HepG2 (cell line): ENCODE measurements at regions not wholly inside any gene's neighbourhood (a gene's known extent, or its start where the extent isn't known, plus 50 kb on each side); places are given as distances from the start of the nearest gene placed in this dataset.

Source experiments
- ATAC-seq: fragments of 200-7000 bp; cut with Tn5 transposase; 3 replicates; pipeline ENCODE4 v1.9.1; 2020; ENCODE audit warnings: mild to moderate bottlenecking, moderate library complexity
- BruUV-seq: library from RNA; stranded (reverse); fragments of 400-500 nt; replicated peaks from 2 replicates; lab custom pipeline; 2021; lab: Mats Ljungman, UMichigan
- CTCF ChIA-PET: fragments of 300-600 bp; formaldehyde crosslinking; extraction: SDS; loops from one replicate; lab custom pipeline; 2021; ENCODE audit warnings: low total read pairs, inconsistent platforms, low intra/inter-chr PET ratio; lab: Yijun Ruan, JAX
- POLR2A ChIA-PET: fragments of 350-600 bp; sonication (Branson Sonifier 250); formaldehyde crosslinking; loops from one replicate; lab custom pipeline; 2020; ENCODE audit warnings: antibody characterized with exemption, inconsistent platforms; lab: Yijun Ruan, JAX
- DNase-seq: peaks from one replicate; pipeline ENCODE4 v3.0.0-alpha.2; 2015; ENCODE audit warnings: low spot score
- FAIRE-seq: peaks from 3 replicates; lab custom pipeline; 2011; peaks lifted over from hg19 to GRCh38; lab: Jason Lieb, UNC
- H2AFZ ChIP-seq: one replicate; pipeline ENCODE4 v1.6.1; 2011; ENCODE audit warnings: low read length, inconsistent platforms
- H3K27ac ChIP-seq: fragments of 300-600 bp; 3 replicates; pipeline ENCODE4 v1.8.0; 2011; ENCODE audit warnings: mixed run types, mild to moderate bottlenecking, mixed read lengths, low read length, inconsistent platforms; ENCODE audit not compliant: insufficient read depth; ENCODE audit errors: extremely low read length
- H3K27me3 ChIP-seq, 2 experiments: fragments of 200-600 bp in 1 of 2; 2 replicates in 1 of 2; 3 replicates in 1 of 2; pipeline versions ENCODE4 v1.6.0 to v1.8.0; 2011; ENCODE audit warnings: low read length in 2 of 2, mild to moderate bottlenecking in 2 of 2, moderate library complexity in 2 of 2, inconsistent platforms in 1 of 2; ENCODE audit not compliant: insufficient read depth in 2 of 2, control insufficient read depth in 1 of 2
- H3K36me3 ChIP-seq, 2 experiments: fragments of 200-600 bp in 1 of 2; replicated peaks in 1 of 2; 2 replicates in 1 of 2; 3 replicates in 1 of 2; pipeline versions ENCODE4 v1.5.1 to v1.8.0; 2011; ENCODE audit warnings: low read length in 2 of 2, inconsistent platforms in 1 of 2; ENCODE audit not compliant: insufficient read depth in 2 of 2, control insufficient read depth in 1 of 2
- H3K4me1 ChIP-seq: 2 replicates; pipeline ENCODE4 v1.5.1; 2012; ENCODE audit warnings: low read length, inconsistent platforms; ENCODE audit not compliant: insufficient read depth
- H3K4me2 ChIP-seq: 2 replicates; pipeline ENCODE4 v1.6.0; 2011; ENCODE audit warnings: low read depth, low read length, inconsistent platforms
- H3K4me3 ChIP-seq, 3 experiments: fragments of 200-600 bp in 1 of 3; sonication (generic), shearing (Covaris generic) in 1 of 3; replicated peaks in 1 of 3; 2 replicates each; pipeline ENCODE4 v1.5.1; 2011 to 2016; ENCODE audit warnings: low read length in 3 of 3, inconsistent platforms in 2 of 3, low read depth in 2 of 3, mild to moderate bottlenecking in 2 of 3, control low read depth in 1 of 3, mixed read lengths in 1 of 3; ENCODE audit not compliant: insufficient read depth in 1 of 3
- H3K79me2 ChIP-seq: one replicate; pipeline ENCODE4 v1.6.1; 2011; ENCODE audit warnings: low read length, inconsistent platforms; ENCODE audit not compliant: insufficient read depth
- H3K9ac ChIP-seq: 2 replicates; pipeline ENCODE4 v1.6.0; 2011; ENCODE audit warnings: mild to moderate bottlenecking, low read depth, low read length, inconsistent platforms; ENCODE audit not compliant: insufficient read depth
- H3K9me3 ChIP-seq: 2 replicates; pipeline ENCODE4 v1.5.1; 2012; ENCODE audit warnings: mild to moderate bottlenecking, low read length
- H4K20me1 ChIP-seq: 2 replicates; pipeline ENCODE4 v1.6.0; 2011; ENCODE audit warnings: inconsistent platforms, mild to moderate bottlenecking, low read length, moderate library complexity; ENCODE audit not compliant: insufficient read depth
- AGO1 ChIP-seq: fragments of 200-400 bp; formaldehyde crosslinking; IDR thresholded peaks from 2 replicates; pipeline ENCODE4 v1.6.1; 2017; ENCODE audit warnings: mild to moderate bottlenecking, low read depth, low read length, moderate library complexity; ENCODE audit not compliant: poor library complexity, severe bottlenecking
- DNMT1 ChIP-seq: sonication (generic); formaldehyde crosslinking; IDR thresholded peaks from 2 replicates; pipeline ENCODE4 v1.5.1; 2020; ENCODE audit warnings: mild to moderate bottlenecking, missing genetic modification reagents
- DR1 ChIP-seq: sonication (generic); formaldehyde crosslinking; IDR thresholded peaks from 2 replicates; pipeline ENCODE4 v1.8.0; 2021; ENCODE audit warnings: mild to moderate bottlenecking, missing genetic modification reagents, inconsistent platforms
- ELF3 ChIP-seq: IDR thresholded peaks from 2 replicates; pipeline ENCODE4 v1.6.1; 2016; ENCODE audit warnings: missing genetic modification reagents, missing compliant biosample characterization
- ELK4 ChIP-seq: sonication (generic); formaldehyde crosslinking; IDR thresholded peaks from 2 replicates; pipeline ENCODE4 v1.9.0; 2021; ENCODE audit warnings: missing genetic modification reagents, borderline replicate concordance
- ETV5 ChIP-seq: IDR thresholded peaks from 2 replicates; pipeline ENCODE4 v1.6.1; 2018; ENCODE audit warnings: missing biosample characterization, missing genetic modification reagents, inconsistent platforms, borderline replicate concordance
- KDM1A ChIP-seq: IDR thresholded peaks from 2 replicates; pipeline ENCODE4 v1.6.1; 2016; ENCODE audit warnings: missing compliant biosample characterization
- MIER3 ChIP-seq: IDR thresholded peaks from 2 replicates; pipeline ENCODE4 v1.6.1; 2016; ENCODE audit warnings: missing compliant biosample characterization, borderline replicate concordance
- NFIC ChIP-seq: IDR thresholded peaks from 2 replicates; pipeline ENCODE4 v1.6.1; 2012; ENCODE audit warnings: mild to moderate bottlenecking, low read length, inconsistent platforms
- NKX3-1 ChIP-seq: sonication (generic); formaldehyde crosslinking; IDR thresholded peaks from 2 replicates; pipeline ENCODE4 v1.5.0; 2020; ENCODE audit warnings: missing genetic modification reagents
- RBM39 ChIP-seq: fragments of 200-400 bp; formaldehyde crosslinking; IDR thresholded peaks from one replicate; pipeline ENCODE4 v1.6.1; 2018; ENCODE audit warnings: antibody characterized with exemption, mild to moderate bottlenecking, low read depth, low read length; ENCODE audit not compliant: poor library complexity, severe bottlenecking
- SIN3B ChIP-seq: fragments of 150-350 bp; IDR thresholded peaks from 2 replicates; pipeline ENCODE4 v1.6.1; 2014; ENCODE audit warnings: low read length
- STAT5B ChIP-seq: sonication (generic); formaldehyde crosslinking; IDR thresholded peaks from 2 replicates; pipeline ENCODE4 v1.4.0; 2020; ENCODE audit warnings: missing genetic modification reagents
- SYNCRIP ChIP-seq: fragments of 200-400 bp; formaldehyde crosslinking; IDR thresholded peaks from 2 replicates; pipeline ENCODE4 v1.6.1; 2018; ENCODE audit warnings: mild to moderate bottlenecking, low read depth, low read length; ENCODE audit not compliant: insufficient read depth
- ZFY ChIP-seq: sonication (generic); formaldehyde crosslinking; IDR thresholded peaks from 2 replicates; pipeline ENCODE4 v1.4.0; 2020; ENCODE audit warnings: missing genetic modification reagents
- ZNF274 ChIP-seq: sonication (generic); formaldehyde crosslinking; IDR thresholded peaks from 2 replicates; pipeline ENCODE4 v1.5.1; 2020; ENCODE audit warnings: mild to moderate bottlenecking, missing genetic modification reagents
- ZNF383 ChIP-seq: sonication (generic); formaldehyde crosslinking; IDR thresholded peaks from 2 replicates; pipeline ENCODE4 v1.4.0; 2020; ENCODE audit warnings: missing genetic modification reagents, mild to moderate bottlenecking, borderline replicate concordance
- ZNF549 ChIP-seq: sonication (generic); formaldehyde crosslinking; IDR thresholded peaks from 2 replicates; pipeline ENCODE4 v1.5.0; 2020; ENCODE audit warnings: missing genetic modification reagents
- ZNF567 ChIP-seq: sonication (generic); formaldehyde crosslinking; IDR thresholded peaks from 2 replicates; pipeline ENCODE4 v1.8.1; 2023; ENCODE audit warnings: mild to moderate bottlenecking, missing genetic modification reagents, borderline replicate concordance
- ZSCAN30 ChIP-seq: sonication (generic); formaldehyde crosslinking; IDR thresholded peaks from 2 replicates; pipeline ENCODE4 v1.5.0; 2020; ENCODE audit warnings: mild to moderate bottlenecking, missing genetic modification reagents
- WGBS: methylation state at CpG from one replicate; pipeline ENCODE4 v1.1.6; 2017; ENCODE audit warnings: low lambda C conversion rate; 5-methylcytosine and 5-hydroxymethylcytosine counted together
- in situ Hi-C: cut with HindIII; loops from 2 replicates; pipeline ENCODE4 v1.10.0; 2017; ENCODE audit warnings: low pct_unique_long_range_greater_than_20kb; ENCODE audit not compliant: extremely low pct_ligation_motif_present
- intact Hi-C: fragments of 100-400 bp; cut with micrococcal nuclease; formaldehyde crosslinking; loops from one replicate; pipeline ENCODE4 v1.10.0; 2022; ENCODE audit not compliant: unreplicated experiment
- TF ChIP-seq, protein P1 (sequence below): sonication (generic); formaldehyde crosslinking; IDR thresholded peaks from 2 replicates; pipeline ENCODE4 v1.8.0; 2022; ENCODE audit warnings: low read depth, missing genetic modification reagents

- ChIA-PET CTCF (no interaction called here), POLR2A (no interaction called here)
- TF ChIP-seq DNMT1 (CRISPR knock-in tag) (no peak), ZNF274 (CRISPR knock-in tag) (no peak), KDM1A (no peak), NKX3-1 (CRISPR knock-in tag) (no peak), NFIC (no peak), ELK4 (CRISPR knock-in tag) (no peak), SYNCRIP (no peak), ZNF567 (CRISPR knock-in tag) (no peak), ZNF549 (CRISPR knock-in tag) (no peak), MIER3 (CRISPR knock-in tag) (no peak)
- no peaks in the 10 kb centered on the region for H3K79me2 ChIP-seq
- ATAC-seq (no peak), DNase-seq (no peak), FAIRE-seq (no peak)
- no peaks in the 10 kb centered on the region for H3K27me3 ChIP-seq
- H3K9me3 ChIP-seq = no peaks in the 10 kb centered on the region
- no peaks in the 10 kb centered on the region for H4K20me1 ChIP-seq
- H3K4me1 ChIP-seq = no peaks in the 10 kb centered on the region
- intact Hi-C loops (no loop called here), in situ Hi-C loops (no loop called here)
- no peak overlapping the region for H2AFZ ChIP-seq
- WGBS = under 1% methylated on average over 3 of the region's 3 CpGs
- BruUV-seq = no TSS peak
- no peaks in the 10 kb centered on the region for H3K36me3 ChIP-seq
- H3K4me3 ChIP-seq = no peak overlapping the region
- no peak overlapping the region for H3K9ac ChIP-seq
- no peak overlapping the region for H3K27ac ChIP-seq
- H3K4me2 ChIP-seq = no peak overlapping the region
These were observed 289.8 kb downstream of the RBM43 start for GRCh38 chr2:150971910-150972309.

GRCh38 chr2:150963336-150963735 lies 298.3 kb downstream of the RBM43 start:
- H3K36me3 ChIP-seq = no peaks in the 10 kb centered on the region
- no peaks in the 10 kb centered on the region for H3K4me1 ChIP-seq
- in situ Hi-C loops (no loop called here), intact Hi-C loops (no loop called here)
- BruUV-seq = no TSS peak
- H3K27me3 ChIP-seq = no peaks in the 10 kb centered on the region
- POLR2A ChIA-PET = no interaction called here
- H2AFZ ChIP-seq = no peak overlapping the region
- no peaks in the 10 kb centered on the region for H4K20me1 ChIP-seq
- no peak for FAIRE-seq
- ATAC-seq = no peak
- no peaks in the 10 kb centered on the region for H3K79me2 ChIP-seq
- CTCF ChIA-PET = no interaction called here
- H3K4me3 ChIP-seq = no peak overlapping the region
- 3% methylated on average over 5 of the region's 5 CpGs for WGBS
- H3K9me3 ChIP-seq = no peaks in the 10 kb centered on the region
- no peak overlapping the region for H3K27ac ChIP-seq
- DNase-seq = no peak
- H3K9ac ChIP-seq = no peak overlapping the region
- H3K4me2 ChIP-seq = no peak overlapping the region
- TF ChIP-seq DR1 (CRISPR knock-in tag) (no peak), STAT5B (CRISPR knock-in tag) (no peak), SIN3B (no peak), KDM1A (no peak), AGO1 (no peak), RBM39 (no peak), ETV5 (CRISPR knock-in tag) (no peak), ZSCAN30 (CRISPR knock-in tag) (no peak), ELF3 (CRISPR knock-in tag) (no peak), ZNF383 (CRISPR knock-in tag) (no peak), ZFY (CRISPR knock-in tag) (no peak)
- TF ChIP-seq, protein P1, sequence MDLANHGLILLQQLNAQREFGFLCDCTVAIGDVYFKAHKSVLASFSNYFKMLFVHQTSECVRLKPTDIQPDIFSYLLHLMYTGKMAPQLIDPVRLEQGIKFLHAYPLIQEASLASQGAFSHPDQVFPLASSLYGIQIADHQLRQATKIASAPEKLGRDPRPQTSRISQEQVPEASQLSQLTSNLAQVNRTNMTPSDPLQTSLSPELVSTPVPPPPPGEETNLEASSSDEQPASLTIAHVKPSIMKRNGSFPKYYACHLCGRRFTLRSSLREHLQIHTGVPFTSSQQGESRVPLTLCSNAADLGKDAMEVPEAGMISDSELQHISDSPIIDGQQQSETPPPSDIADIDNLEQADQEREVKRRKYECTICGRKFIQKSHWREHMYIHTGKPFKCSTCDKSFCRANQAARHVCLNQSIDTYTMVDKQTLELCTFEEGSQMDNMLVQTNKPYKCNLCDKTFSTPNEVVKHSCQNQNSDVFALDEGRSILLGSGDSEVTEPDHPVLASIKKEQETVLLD (CRISPR knock-in tag) = no peak
